Spleen (tissue), 7 donors: ENCODE measurements at regions not wholly inside any gene's neighbourhood (a gene's known extent, or its start where the extent isn't known, plus 50 kb on each side); places are given as distances from the start of the nearest gene placed in this dataset.

ENCODE experiments used
- CTCF ChIP-seq, 11 experiments: fragments of 200-600 bp in 7 of 11; fragments of 450-650 bp in 4 of 11; sonication (generic) in 4 of 11; IDR thresholded peaks in 8 of 11; conservative IDR thresholded peaks in 3 of 11; 1 replicate in 7 of 11; 2 replicates in 4 of 11; pipeline versions ENCODE4 v1.4.0 to v1.8.0; 2016 to 2021; ENCODE audit warnings: antibody characterized with exemption in 11 of 11, inconsistent platforms in 4 of 11, mild to moderate bottlenecking in 1 of 11
- POLR2A ChIP-seq, 3 donors: fragments of 450-650 bp; IDR thresholded peaks; one replicate each; pipeline ENCODE4 v1.5.1; 2017; ENCODE audit warnings: antibody characterized with exemption in 3 of 3, mild to moderate bottlenecking in 1 of 3
- POLR2AphosphoS5 ChIP-seq, 3 donors: sonication (generic); formaldehyde crosslinking; IDR thresholded peaks; one replicate each; pipeline ENCODE4 v1.5.1; 2017; ENCODE audit warnings: antibody characterized with exemption in 3 of 3
- donor health status: DM: no; HTN: no; CAD: no; lungs with moderate emphysema.
- donor health status: DM: no; HTN: no; CAD: no.
- donor health status: DM: no; HTN: no; CAD: no.

DNA sequence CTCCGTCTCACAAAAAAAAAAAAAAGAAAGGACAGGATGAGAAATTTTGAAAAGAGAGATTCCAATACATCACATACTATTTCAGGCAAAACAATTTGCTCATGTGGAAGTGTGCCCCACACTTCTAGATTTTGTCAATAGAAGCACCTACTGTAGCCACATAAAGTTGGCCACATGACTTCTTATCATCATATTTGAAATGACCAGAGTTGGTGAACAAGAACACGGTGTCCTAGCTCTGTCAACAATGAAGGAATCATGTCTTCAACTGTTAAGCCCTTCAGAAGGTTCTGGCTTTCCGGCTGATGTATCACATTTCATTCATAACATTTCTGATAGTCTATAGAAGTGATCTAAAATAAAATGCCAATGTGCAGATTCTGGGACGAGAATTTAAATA is 534.5 kb downstream of the TMEM114 start:
- no peak for TF ChIP-seq CTCF (IDR thresholded peaks at IDR 0.05 in 8 of 11, conservative IDR thresholded peaks at IDR 0.05 in 3 of 11)
- no peak for TF ChIP-seq POLR2AphosphoS5 (IDR thresholded peaks at IDR 0.05)
- no peak for TF ChIP-seq POLR2A (IDR thresholded peaks at IDR 0.05)
